ENCODE measurements at regions not wholly inside any gene's neighbourhood (a gene's known extent, or its start where the extent isn't known, plus 50 kb on each side); places are given as distances from the start of the nearest gene placed in this dataset.

GRCh38 chrX:128294198-128294597 lies 242.0 kb upstream of the ACTRT1 start:
- no peaks in the 10 kb centered on the region for H3K27me3 ChIP-seq (ENCODE audit: control insufficient read depth, insufficient read depth, low read length)
- FAIRE-seq (no peak), DNase-seq (no peak)
- intact Hi-C loops (cut with DNase I) = no loop called here
- no peak for TF ChIP-seq CTCF (IDR thresholded peaks at IDR 0.05; ENCODE audit: borderline replicate concordance, extremely low read depth, insufficient read depth)
- H3K4me3 ChIP-seq (ENCODE audit: low read length in 3 of 3) = no peak overlapping the region
- H3K9me3 ChIP-seq (ENCODE audit: control insufficient read depth in 2 of 3, insufficient read depth in 1 of 3, low read length in 3 of 3) = no peaks in the 10 kb centered on the region
- no peak overlapping the region for H3K27ac ChIP-seq (ENCODE audit: low read depth in 2 of 2, low read length in 2 of 2)
- H3K4me1 ChIP-seq (ENCODE audit: control insufficient read depth in 2 of 3, insufficient read depth in 2 of 3, low read depth in 1 of 3, low read length in 3 of 3) = no peaks in the 10 kb centered on the region
- H3K9ac ChIP-seq (ENCODE audit: low read length in 3 of 3) = no peak overlapping the region
- H3K36me3 ChIP-seq (ENCODE audit: control insufficient read depth in 2 of 3, insufficient read depth in 3 of 3, low read length in 3 of 3) = no peaks in the 10 kb centered on the region

- no peak for TF ChIP-seq CTCF (IDR thresholded peaks at IDR 0.05; ENCODE audit: borderline replicate concordance, extremely low read depth, insufficient read depth)
- DNase-seq = no peak
- H3K9me3 ChIP-seq (ENCODE audit: control insufficient read depth in 2 of 3, insufficient read depth in 1 of 3, low read length in 3 of 3) = no peaks in the 10 kb centered on the region
- H3K4me1 ChIP-seq (ENCODE audit: control insufficient read depth in 2 of 3, insufficient read depth in 2 of 3, low read depth in 1 of 3, low read length in 3 of 3) = no peaks in the 10 kb centered on the region
- no peak overlapping the region for H3K27ac ChIP-seq (ENCODE audit: low read depth in 2 of 2, low read length in 2 of 2)
- H3K27me3 ChIP-seq (ENCODE audit: control insufficient read depth, insufficient read depth, low read length) = no peaks in the 10 kb centered on the region
- H3K36me3 ChIP-seq (ENCODE audit: control insufficient read depth in 2 of 3, insufficient read depth in 3 of 3, low read length in 3 of 3) = no peaks in the 10 kb centered on the region
- no peak overlapping the region for H3K9ac ChIP-seq (ENCODE audit: low read length in 3 of 3)
- no peak for FAIRE-seq
- intact Hi-C loops (cut with DNase I) = no loop called here
- no peak overlapping the region for H3K4me3 ChIP-seq (ENCODE audit: low read length in 3 of 3)
These were observed 235.5 kb upstream of the ACTRT1 start for GRCh38 chrX:128287693-128288092.

GRCh38 chrX:128250621-128251020 lies 198.4 kb upstream of the ACTRT1 start:
- Histone ChIP-seq H3K36me3 (ENCODE audit: control insufficient read depth in 2 of 3, insufficient read depth in 3 of 3, low read length in 3 of 3) (no peaks in the 10 kb centered on the region), H3K4me3 (ENCODE audit: low read length in 3 of 3) (no peak overlapping the region), H3K4me1 (ENCODE audit: control insufficient read depth in 2 of 3, insufficient read depth in 2 of 3, low read depth in 1 of 3, low read length in 3 of 3) (no peaks in the 10 kb centered on the region), H3K27me3 (ENCODE audit: control insufficient read depth, insufficient read depth, low read length) (no peaks in the 10 kb centered on the region), H3K9me3 (ENCODE audit: control insufficient read depth in 2 of 3, insufficient read depth in 1 of 3, low read length in 3 of 3) (no peaks in the 10 kb centered on the region), H3K9ac (ENCODE audit: low read length in 3 of 3) (no peak overlapping the region), H3K27ac (ENCODE audit: low read depth in 2 of 2, low read length in 2 of 2) (no peak overlapping the region)
- no peak for TF ChIP-seq CTCF (IDR thresholded peaks at IDR 0.05; ENCODE audit: borderline replicate concordance, extremely low read depth, insufficient read depth)
- intact Hi-C loops (cut with DNase I) = no loop called here
- FAIRE-seq (peak; percentile 29), DNase-seq (no peak)

- no peak overlapping the region for H3K4me3 ChIP-seq (ENCODE audit: low read length in 3 of 3)
- H3K27ac ChIP-seq (ENCODE audit: low read depth in 2 of 2, low read length in 2 of 2) = no peak overlapping the region
- FAIRE-seq (no peak), DNase-seq (no peak)
- intact Hi-C loops (cut with DNase I) = no loop called here
- H3K4me1 ChIP-seq (ENCODE audit: control insufficient read depth in 2 of 3, insufficient read depth in 2 of 3, low read depth in 1 of 3, low read length in 3 of 3) = no peaks in the 10 kb centered on the region
- H3K9ac ChIP-seq (ENCODE audit: low read length in 3 of 3) = no peak overlapping the region
- H3K36me3 ChIP-seq (ENCODE audit: control insufficient read depth in 2 of 3, insufficient read depth in 3 of 3, low read length in 3 of 3) = no peaks in the 10 kb centered on the region
- no peaks in the 10 kb centered on the region for H3K9me3 ChIP-seq (ENCODE audit: control insufficient read depth in 2 of 3, insufficient read depth in 1 of 3, low read length in 3 of 3)
- TF ChIP-seq CTCF (IDR thresholded peaks at IDR 0.05; ENCODE audit: borderline replicate concordance, extremely low read depth, insufficient read depth) = no peak
- H3K27me3 ChIP-seq (ENCODE audit: control insufficient read depth, insufficient read depth, low read length) = no peaks in the 10 kb centered on the region
These were observed 164.2 kb upstream of the ACTRT1 start for GRCh38 chrX:128216364-128216763.

Data from kidney (tissue), 13 donors.